ENCODE measurements at regions not wholly inside any gene's neighbourhood (a gene's known extent, or its start where the extent isn't known, plus 50 kb on each side); places are given as distances from the start of the nearest gene placed in this dataset.

GRCh38 chr6:91317247-91317835 is 730.5 kb upstream of the MAP3K7 start:
- H3K4me3 ChIP-seq: no peak overlapping the region
- no peaks in the 10 kb centered on the region for H3K27me3 ChIP-seq
- no peak overlapping the region for H3K27ac ChIP-seq
- no peak for DNase-seq
- TF ChIP-seq CTCF (IDR thresholded peaks at IDR 0.05): no peak
- no peaks in the 10 kb centered on the region for H3K9me3 ChIP-seq
- no peak for ATAC-seq
- no peaks in the 10 kb centered on the region for H3K36me3 ChIP-seq
- FAIRE-seq: no peak
- no peaks in the 10 kb centered on the region for H3K4me1 ChIP-seq
- WGBS, 2 donors: 48 to 58% methylated on average over 2 of the region's 2 CpGs
- intact Hi-C loops (cut with DNase I): no loop called here

- H3K9me3 ChIP-seq: no peaks in the 10 kb centered on the region
- no peak overlapping the region for H3K27ac ChIP-seq
- no peak for DNase-seq
- 69 to 81% methylated on average over 6 of the region's 6 CpGs for WGBS, 2 donors
- intact Hi-C loops (cut with DNase I): no loop called here
- H3K36me3 ChIP-seq: no peaks in the 10 kb centered on the region
- no peak for TF ChIP-seq CTCF (IDR thresholded peaks at IDR 0.05)
- no peak for ATAC-seq
- H3K4me1 ChIP-seq: no peaks in the 10 kb centered on the region
- FAIRE-seq: no peak
- no peak overlapping the region for H3K4me3 ChIP-seq
- H3K27me3 ChIP-seq: no peaks in the 10 kb centered on the region
These were observed 723.3 kb upstream of the MAP3K7 start for GRCh38 chr6:91310178-91310577.

GRCh38 chr6:91305755-91306154 is 718.9 kb upstream of the MAP3K7 start:
- Histone ChIP-seq H3K36me3 (no peaks in the 10 kb centered on the region), H3K4me3 (no peak overlapping the region), H3K9me3 (no peaks in the 10 kb centered on the region), H3K27ac (no peak overlapping the region), H3K27me3 (no peaks in the 10 kb centered on the region), H3K4me1 (no peaks in the 10 kb centered on the region)
- no peak for DNase-seq
- intact Hi-C loops (cut with DNase I): no loop called here
- FAIRE-seq: no peak
- TF ChIP-seq CTCF (IDR thresholded peaks at IDR 0.05): no peak
- WGBS, 2 donors: 44 to 58% methylated on average over 2 of the region's 2 CpGs
- no peak for ATAC-seq

GRCh38 chr6:91304521-91304920 is 717.6 kb upstream of the MAP3K7 start:
- Histone ChIP-seq H3K9me3 (no peaks in the 10 kb centered on the region), H3K36me3 (no peaks in the 10 kb centered on the region), H3K4me3 (no peak overlapping the region), H3K4me1 (no peaks in the 10 kb centered on the region), H3K27me3 (no peaks in the 10 kb centered on the region), H3K27ac (no peak overlapping the region)
- intact Hi-C loops (cut with DNase I): no loop called here
- 19 to 25% methylated on average over 3 of the region's 3 CpGs for WGBS, 2 donors
- DNase-seq: no peak
- no peak for FAIRE-seq
- no peak for ATAC-seq
- TF ChIP-seq CTCF (IDR thresholded peaks at IDR 0.05): no peak

- FAIRE-seq (no peak), ATAC-seq (no peak), DNase-seq (peak in 1 of 6 donors; percentile 40)
- intact Hi-C loops (cut with DNase I): no loop called here
- H3K27me3 ChIP-seq: no peaks in the 10 kb centered on the region
- 85 to 92% methylated on average over 12 of the region's 12 CpGs for WGBS, 2 donors
- no peak overlapping the region for H3K27ac ChIP-seq
- no peaks in the 10 kb centered on the region for H3K9me3 ChIP-seq
- no peak overlapping the region for H3K4me3 ChIP-seq
- TF ChIP-seq CTCF (IDR thresholded peaks at IDR 0.05): no peak
- H3K4me1 ChIP-seq: no peaks in the 10 kb centered on the region
- no peaks in the 10 kb centered on the region for H3K36me3 ChIP-seq
These were observed 716.5 kb upstream of the MAP3K7 start for GRCh38 chr6:91303326-91303725.
